ENCODE measurements at regions not wholly inside any gene's neighbourhood (a gene's known extent, or its start where the extent isn't known, plus 50 kb on each side); places are given as distances from the start of the nearest gene placed in this dataset.
A peak's percentile ranks its signal among the peaks of the same experiment; 100 is the strongest.
"Not testable (repeated sequence)": the region's sequence is repeated elsewhere in the genome, so short reads cannot be mapped to it uniquely, and the experiment has no call there.

GRCh38 chr9:3659647-3660046 is 133.8 kb upstream of the RFX3 start:
- ATAC-seq (no peak), DNase-seq (no peak)

- no peak for DNase-seq
- ATAC-seq: no peak
These were observed 133.2 kb upstream of the RFX3 start for GRCh38 chr9:3658964-3659363.

GRCh38 chr9:3656224-3656623 is 130.4 kb upstream of the RFX3 start:
- DNase-seq (no peak), ATAC-seq (no peak)

GRCh38 chr9:3650994-3651622 is 125.3 kb upstream of the RFX3 start:
- ATAC-seq (no peak), DNase-seq (no peak)

- ATAC-seq: no peak
- DNase-seq: no peak
These were observed 123.0 kb upstream of the RFX3 start for GRCh38 chr9:3648722-3649246.

- DNase-seq (no peak), ATAC-seq (no peak)
These were observed 122.5 kb upstream of the RFX3 start for GRCh38 chr9:3648266-3648665.

GRCh38 chr9:3647652-3648051 is 121.9 kb upstream of the RFX3 start:
- DNase-seq (no peak), ATAC-seq (no peak)

GRCh38 chr9:3646226-3646625 is 120.4 kb upstream of the RFX3 start:
- DNase-seq (no peak), ATAC-seq (no peak)

GRCh38 chr9:3642075-3642474 is 116.3 kb upstream of the RFX3 start:
- not testable (repeated sequence) for ATAC-seq, DNase-seq

- ATAC-seq (no peak), DNase-seq (no peak)
These were observed 103.7 kb upstream of the RFX3 start for GRCh38 chr9:3629495-3629894.

- DNase-seq (no peak), ATAC-seq (no peak)
These were observed 102.4 kb upstream of the RFX3 start for GRCh38 chr9:3628239-3628638.

GRCh38 chr9:3608011-3608410 is 82.2 kb upstream of the RFX3 start:
- ATAC-seq: no peak
- DNase-seq: no peak

- ATAC-seq (no peak), DNase-seq (no peak)
These were observed 74.9 kb upstream of the RFX3 start for GRCh38 chr9:3600672-3601071.

GRCh38 chr9:3597792-3598191 is 72.0 kb upstream of the RFX3 start:
- DNase-seq (no peak), ATAC-seq (no peak)

GRCh38 chr9:3586066-3586465 is 60.3 kb upstream of the RFX3 start:
- DNase-seq (no peak), ATAC-seq (no peak)

- no peak for ATAC-seq
- DNase-seq: no peak
These were observed 59.8 kb upstream of the RFX3 start for GRCh38 chr9:3585606-3586005.

GRCh38 chr9:3578786-3579185 is 53.0 kb upstream of the RFX3 start:
- DNase-seq (no peak), ATAC-seq (peak; percentile 91)

GRCh38 chr9:3576328-3576727 is 50.5 kb upstream of the RFX3 start:
- ATAC-seq (no peak), DNase-seq (no peak)

- no peak for DNase-seq
- no peak for ATAC-seq
These were observed 50.0 kb upstream of the RFX3 start for GRCh38 chr9:3575821-3576220.
